Testis (tissue), 2 donors: ENCODE measurements at regions not wholly inside any gene's neighbourhood (a gene's known extent, or its start where the extent isn't known, plus 50 kb on each side); places are given as distances from the start of the nearest gene placed in this dataset.

ENCODE experiments used
- CTCF ChIP-seq, 3 experiments: fragments of 450-650 bp in 2 of 3; fragments of 200-600 bp in 1 of 3; sonication (generic) in 1 of 3; IDR thresholded peaks; one replicate each; pipeline ENCODE4 v1.5.1; 2016 to 2019; ENCODE audit warnings: antibody characterized with exemption in 3 of 3, mild to moderate bottlenecking in 2 of 3, moderate library complexity in 1 of 3
- POLR2A ChIP-seq: fragments of 450-650 bp; IDR thresholded peaks from one replicate; pipeline ENCODE4 v1.6.1; 2017; ENCODE audit warnings: antibody characterized with exemption, mild to moderate bottlenecking, moderate library complexity

- no peak for TF ChIP-seq POLR2A
- TF ChIP-seq CTCF (IDR thresholded peaks at IDR 0.05), result no peak
These were observed 470.7 kb upstream of the SLITRK1 start for GRCh38 chr13:84352946-84353345.
